ENCODE measurements at regions not wholly inside any gene's neighbourhood (a gene's known extent, or its start where the extent isn't known, plus 50 kb on each side); places are given as distances from the start of the nearest gene placed in this dataset.
"Not testable (repeated sequence)": the region's sequence is repeated elsewhere in the genome, so short reads cannot be mapped to it uniquely, and the experiment has no call there.

DNA sequence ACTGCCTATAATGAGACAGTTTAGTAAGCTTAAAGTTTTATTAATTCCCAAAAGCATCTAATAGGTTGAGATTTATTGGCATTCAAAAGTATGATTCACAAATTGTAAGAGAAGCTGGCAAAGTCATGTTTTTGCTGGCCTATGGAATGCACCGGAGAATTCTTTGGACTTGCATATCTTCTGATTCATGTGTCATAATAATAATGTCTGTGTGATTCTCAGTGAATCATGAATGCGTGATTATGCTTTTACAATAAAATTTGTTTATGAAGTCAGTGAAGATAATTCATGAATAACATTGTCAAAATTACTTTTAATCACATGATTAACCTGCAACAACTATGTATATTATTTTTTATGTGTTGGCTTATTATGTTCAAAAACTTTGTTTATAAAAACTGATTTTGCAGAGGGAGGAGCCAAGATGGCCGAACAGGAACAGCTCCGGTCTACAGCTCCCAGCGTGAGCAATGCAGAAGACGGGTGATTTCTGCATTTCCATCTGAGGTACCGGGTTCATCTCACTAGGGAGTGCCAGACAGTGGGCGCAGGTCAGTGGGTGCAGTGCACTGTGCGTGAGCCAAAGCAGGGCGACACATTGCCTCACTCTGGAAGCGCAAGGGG is 389.2 kb downstream of the SRGAP2C start:
- not testable (repeated sequence) for DNase-seq

DNA sequence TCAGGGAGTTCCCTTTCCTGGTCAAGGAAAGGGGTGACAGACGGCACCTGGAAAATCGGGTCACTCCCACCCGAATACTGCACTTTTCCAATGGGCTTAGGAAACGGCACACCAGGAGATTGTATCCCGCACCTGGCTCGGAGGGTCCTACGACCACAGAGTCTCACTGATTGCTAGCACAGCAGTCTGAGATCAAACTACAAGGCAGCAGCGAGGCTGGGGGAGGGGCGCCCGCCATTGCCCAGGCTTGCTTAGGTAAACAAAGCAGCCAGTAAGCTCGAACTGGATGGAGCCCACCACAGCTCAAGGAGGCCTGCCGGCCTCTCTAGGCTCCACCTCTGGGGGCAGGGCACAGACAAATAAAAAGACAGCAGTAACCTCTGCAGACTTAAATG is 389.7 kb downstream of the SRGAP2C start:
- DNase-seq, result not testable (repeated sequence)

DNA sequence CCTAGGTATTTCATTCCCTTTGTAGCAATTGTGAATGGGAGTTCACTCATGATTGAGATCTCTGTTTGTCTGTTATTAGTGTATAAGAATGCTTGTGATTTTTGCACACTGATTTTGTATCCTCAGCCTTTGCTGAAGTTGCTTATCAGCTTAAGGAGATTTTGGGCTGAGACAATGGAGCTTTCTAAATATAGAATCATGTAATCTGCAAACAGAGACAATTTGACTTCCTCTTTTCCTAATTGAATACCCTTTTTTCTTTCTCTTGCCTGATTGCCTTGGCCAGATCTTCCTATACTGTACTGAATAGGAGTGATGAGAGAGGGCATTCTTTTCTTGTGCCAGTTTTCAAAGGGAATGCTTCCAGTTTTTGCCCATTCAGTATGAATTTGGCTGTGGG is 398.1 kb downstream of the SRGAP2C start:
- DNase-seq, result not testable (repeated sequence)

DNA sequence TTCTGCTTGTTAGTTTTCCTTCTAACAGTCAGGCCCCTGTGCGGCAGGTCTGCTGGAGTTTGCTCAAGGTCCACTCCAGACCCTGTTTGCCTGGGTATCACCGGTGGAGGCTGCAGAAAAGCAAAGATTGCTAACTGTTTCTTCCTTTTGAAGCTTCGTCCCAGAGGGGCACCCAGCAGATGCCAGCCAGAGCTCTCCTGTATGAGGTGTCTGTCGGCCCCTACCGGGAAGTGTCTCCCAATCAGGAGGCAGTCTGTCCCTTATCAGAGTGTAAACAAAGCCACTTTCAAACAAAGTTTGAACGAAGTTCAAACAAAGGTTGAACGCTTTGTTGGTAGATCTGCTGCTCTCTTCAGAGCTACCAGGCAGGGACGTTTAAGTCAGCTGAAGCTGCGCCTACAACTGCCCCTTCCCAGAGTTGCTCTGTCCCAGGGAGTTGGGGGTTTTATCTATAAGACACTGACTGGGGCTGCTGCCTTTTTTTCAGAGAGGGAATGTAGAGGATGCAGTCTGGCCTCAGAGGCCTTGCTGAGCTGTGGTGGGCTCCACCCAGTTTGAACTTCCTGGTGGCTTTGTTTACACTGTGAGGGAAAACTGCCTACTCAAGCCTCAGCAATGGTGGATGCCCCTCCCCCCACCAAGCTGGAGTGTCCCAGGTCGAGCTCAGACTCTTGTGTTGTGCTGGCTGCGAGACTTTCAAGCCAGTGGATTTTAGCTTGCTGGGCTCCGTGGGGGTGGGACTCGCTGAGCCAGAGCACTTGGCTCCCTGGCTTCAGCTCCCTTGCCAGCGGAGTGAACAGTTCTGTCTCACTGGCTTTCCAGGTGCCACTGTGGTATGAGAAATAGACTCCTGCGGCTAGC is 401.8 kb downstream of the SRGAP2C start:
- DNase-seq, result no peak

- no peak for DNase-seq
Observed at GRCh38 chr1:121587230-121587569, 402.4 kb downstream of the SRGAP2C start.

DNA sequence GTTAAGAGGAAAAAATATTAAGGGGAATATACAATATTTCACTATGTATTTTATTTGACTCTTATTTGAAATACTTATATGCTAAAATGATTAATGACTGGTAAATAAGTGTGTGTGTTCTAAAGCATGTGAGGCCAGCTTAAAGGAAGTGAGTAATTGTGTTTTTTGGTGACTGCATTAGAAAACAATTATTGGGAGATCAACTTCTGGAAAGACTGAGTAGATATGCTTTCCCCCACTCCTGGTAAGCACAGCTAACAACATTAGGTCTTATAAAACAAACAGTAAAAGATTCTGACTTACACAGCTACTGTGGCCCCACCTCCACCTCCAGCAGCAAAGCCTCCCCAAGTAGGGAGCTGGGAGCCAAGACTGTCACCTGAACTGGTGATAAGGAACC is 403.0 kb downstream of the SRGAP2C start:
- no peak for DNase-seq

DNA sequence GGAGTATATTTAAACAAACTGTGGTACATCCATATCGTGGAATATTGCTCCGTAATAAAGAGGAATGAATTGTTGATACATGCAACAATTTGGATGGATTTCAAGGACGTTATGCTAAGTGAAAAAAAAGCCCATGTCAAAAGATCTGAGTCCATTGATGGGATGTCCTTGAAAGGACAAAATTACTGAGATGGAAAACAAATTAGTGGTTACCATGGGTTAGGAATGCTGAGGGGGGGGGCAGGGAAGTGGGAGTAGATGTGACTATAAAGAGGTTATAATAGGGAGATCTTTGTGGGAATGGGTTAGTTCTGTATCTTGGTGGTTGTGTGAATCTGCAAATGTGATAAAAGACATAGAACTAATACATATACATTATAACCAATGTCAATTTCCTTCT is 409.3 kb downstream of the SRGAP2C start:
- no peak for DNase-seq

DNA sequence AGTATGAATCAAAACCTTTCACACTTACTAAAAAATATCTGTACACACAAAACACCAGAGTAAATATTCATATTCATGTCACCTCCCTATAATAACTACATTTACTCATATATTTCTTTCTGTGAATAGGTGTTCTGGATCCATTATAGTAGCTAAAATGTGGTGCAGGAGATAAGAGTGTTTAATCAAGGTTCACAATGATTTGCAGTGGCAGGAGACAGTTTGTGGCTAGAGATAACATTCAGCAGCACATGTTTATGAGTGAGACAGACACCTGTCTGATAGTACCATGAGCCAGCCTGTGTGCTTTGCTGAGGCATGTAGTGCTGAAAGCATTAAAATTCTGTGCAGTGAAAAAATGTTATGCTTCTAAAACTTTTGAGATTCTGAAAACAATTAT is 410.3 kb downstream of the SRGAP2C start:
- no peak for DNase-seq

- DNase-seq, result not testable (repeated sequence)
Observed at GRCh38 chr1:121604843-121605444, 420.2 kb downstream of the SRGAP2C start.

- DNase-seq, result not testable (repeated sequence)
Observed at GRCh38 chr1:121607499-121607898, 422.7 kb downstream of the SRGAP2C start.

All from activated CD4-positive, alpha-beta T cell treated with anti-CD3 and anti-CD28 coated beads, Interleukin-2, amount 50 U/mL, for 16 hours (primary cell).